ENCODE measurements at regions not wholly inside any gene's neighbourhood (a gene's known extent, or its start where the extent isn't known, plus 50 kb on each side); places are given as distances from the start of the nearest gene placed in this dataset.
"Not testable (repeated sequence)": the region's sequence is repeated elsewhere in the genome, so short reads cannot be mapped to it uniquely, and the experiment has no call there.

- DNase-seq (ENCODE audit: extremely low read depth, insufficient read length), result no peak
- no peak for TF ChIP-seq CTCF (IDR thresholded peaks at IDR 0.05; ENCODE audit: insufficient read depth, low read length, poor library complexity, severe bottlenecking)
- no peak overlapping the region for H3K4me3 ChIP-seq (replicated peaks; ENCODE audit: low read depth, low read length)
- H3K27me3 ChIP-seq (replicated peaks; ENCODE audit: control insufficient read depth, insufficient read depth, low read length), result no peaks in the 10 kb centered on the region
- H3K36me3 ChIP-seq (ENCODE audit: control insufficient read depth, insufficient read depth, low read length), result no peaks in the 10 kb centered on the region
Observed at GRCh38 chr12:92382383-92382878, 236.8 kb upstream of the BTG1 start.

- no peak for DNase-seq (ENCODE audit: extremely low read depth, insufficient read length)
- Histone ChIP-seq H3K36me3 (ENCODE audit: control insufficient read depth, insufficient read depth, low read length) (no peaks in the 10 kb centered on the region), H3K27me3 (replicated peaks; ENCODE audit: control insufficient read depth, insufficient read depth, low read length) (no peaks in the 10 kb centered on the region), H3K4me3 (replicated peaks; ENCODE audit: low read depth, low read length) (no peak overlapping the region)
- no peak for TF ChIP-seq CTCF (IDR thresholded peaks at IDR 0.05; ENCODE audit: insufficient read depth, low read length, poor library complexity, severe bottlenecking)
Observed at GRCh38 chr12:92381856-92382255, 236.2 kb upstream of the BTG1 start.

DNA sequence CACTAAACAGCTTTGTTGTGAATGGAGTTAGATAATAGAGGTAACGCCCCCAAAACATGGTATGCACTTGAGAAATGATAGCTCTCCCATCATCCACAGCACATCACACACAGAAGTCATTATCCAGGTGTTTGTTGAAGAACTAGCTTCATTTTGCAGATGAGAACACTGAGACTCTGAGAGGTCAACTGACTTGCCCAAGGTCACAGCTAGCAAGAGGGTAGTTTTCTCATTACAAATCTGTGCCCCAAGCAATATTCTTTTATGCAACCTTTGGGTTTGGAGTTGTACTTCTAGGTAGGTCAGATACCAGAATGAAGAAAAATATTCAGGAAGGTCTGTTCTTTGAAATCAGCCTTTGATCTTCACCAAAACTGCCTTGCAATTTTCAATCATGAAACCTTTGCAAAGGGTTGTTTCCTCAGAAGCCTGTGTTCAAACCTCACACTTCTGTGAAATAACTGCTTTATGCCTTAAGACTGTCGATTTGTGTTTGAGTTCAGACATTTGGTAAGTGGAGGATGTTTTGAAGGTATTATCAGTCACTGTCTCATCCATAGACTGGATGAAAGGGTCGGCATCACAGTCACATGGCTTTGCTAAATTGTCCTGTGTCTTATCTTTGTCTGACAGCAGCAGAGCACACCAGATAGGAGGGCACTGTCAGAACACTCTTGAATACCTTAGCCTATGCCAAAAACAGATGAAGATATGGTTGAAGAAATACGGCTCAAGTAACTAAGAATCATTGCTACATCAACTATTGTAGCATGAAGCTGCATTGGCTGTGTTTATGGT, 233.2 kb upstream of the BTG1 start:
- no peak for DNase-seq (ENCODE audit: extremely low read depth, insufficient read length)

GRCh38 chr12:92375504-92375903, 229.9 kb upstream of the BTG1 start:
- not testable (repeated sequence) for H3K4me3 ChIP-seq (replicated peaks; ENCODE audit: low read depth, low read length); H3K36me3 ChIP-seq (ENCODE audit: control insufficient read depth, insufficient read depth, low read length); DNase-seq (ENCODE audit: extremely low read depth, insufficient read length); H3K27me3 ChIP-seq (replicated peaks; ENCODE audit: control insufficient read depth, insufficient read depth, low read length)

More for the DNA sequence above, 233.2 kb upstream of the BTG1 start:
- Histone ChIP-seq H3K4me3 (replicated peaks; ENCODE audit: low read depth, low read length) (no peak overlapping the region), H3K27me3 (replicated peaks; ENCODE audit: control insufficient read depth, insufficient read depth, low read length) (no peaks in the 10 kb centered on the region), H3K36me3 (ENCODE audit: control insufficient read depth, insufficient read depth, low read length) (no peaks in the 10 kb centered on the region)
- no peak for TF ChIP-seq CTCF (IDR thresholded peaks at IDR 0.05; ENCODE audit: insufficient read depth, low read length, poor library complexity, severe bottlenecking)

DNA sequence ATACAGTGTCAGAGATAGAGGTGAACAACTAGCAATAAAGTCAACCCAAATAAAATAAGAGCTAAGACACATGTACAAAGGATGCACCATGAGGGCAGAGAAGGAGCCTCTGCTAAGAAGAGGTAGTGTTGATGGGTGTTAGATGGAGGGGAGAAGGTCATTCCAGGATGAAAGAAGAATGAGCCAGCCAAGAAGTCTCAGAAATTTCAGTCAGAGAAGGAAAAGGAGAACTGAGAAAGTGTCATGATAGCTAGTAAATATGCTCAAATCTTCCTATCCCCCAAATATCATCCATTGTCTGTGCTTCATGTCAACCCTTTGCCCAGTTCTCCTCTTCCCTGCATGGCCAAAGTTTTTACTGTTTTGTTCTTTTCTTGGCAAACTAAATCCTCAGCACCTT, 225.2 kb upstream of the BTG1 start:
- no peak for TF ChIP-seq CTCF (IDR thresholded peaks at IDR 0.05; ENCODE audit: insufficient read depth, low read length, poor library complexity, severe bottlenecking)
- H3K4me3 ChIP-seq (replicated peaks; ENCODE audit: low read depth, low read length), result no peak overlapping the region
- H3K36me3 ChIP-seq (ENCODE audit: control insufficient read depth, insufficient read depth, low read length), result no peaks in the 10 kb centered on the region
- no peak for DNase-seq (ENCODE audit: extremely low read depth, insufficient read length)
- no peaks in the 10 kb centered on the region for H3K27me3 ChIP-seq (replicated peaks; ENCODE audit: control insufficient read depth, insufficient read depth, low read length)

GRCh38 chr12:92369636-92370035, 224.0 kb upstream of the BTG1 start:
- TF ChIP-seq CTCF (IDR thresholded peaks at IDR 0.05; ENCODE audit: insufficient read depth, low read length, poor library complexity, severe bottlenecking), result no peak
- DNase-seq (ENCODE audit: extremely low read depth, insufficient read length), result no peak
- Histone ChIP-seq H3K36me3 (ENCODE audit: control insufficient read depth, insufficient read depth, low read length) (no peaks in the 10 kb centered on the region), H3K27me3 (replicated peaks; ENCODE audit: control insufficient read depth, insufficient read depth, low read length) (no peaks in the 10 kb centered on the region), H3K4me3 (replicated peaks; ENCODE audit: low read depth, low read length) (no peak overlapping the region)

All from GM06990 (cell line).